Peyer's patch (tissue), 4 donors: ENCODE measurements at regions not wholly inside any gene's neighbourhood (a gene's known extent, or its start where the extent isn't known, plus 50 kb on each side); places are given as distances from the start of the nearest gene placed in this dataset.

Experiments
- DNase-seq, 3 donors: peaks; one replicate each; pipeline ENCODE4 v3.0.0-alpha.2; 2017 to 2019
- H3K27ac ChIP-seq, 4 donors: fragments of 200-600 bp; sonication (generic); one replicate each; pipeline ENCODE4 v1.5.1; 2016 to 2019
- H3K27me3 ChIP-seq, 2 donors: fragments of 200-600 bp; sonication (generic); one replicate each; pipeline ENCODE4 v1.5.1; 2019
- H3K36me3 ChIP-seq, 3 donors: fragments of 200-600 bp; sonication (generic); one replicate each; pipeline ENCODE4 v1.5.1; 2016 to 2019
- H3K4me1 ChIP-seq, 4 donors: fragments of 200-600 bp; sonication (generic); one replicate each; pipeline ENCODE4 v1.5.1; 2016 to 2019
- H3K4me3 ChIP-seq, 4 donors: fragments of 200-600 bp; sonication (generic); 1 replicate in 3 of 4; 2 replicates in 1 of 4; pipeline ENCODE4 v1.5.1; 2016 to 2019; ENCODE audit warnings: mild to moderate bottlenecking in 1 of 4
- H3K9me3 ChIP-seq, 4 donors: fragments of 200-600 bp; sonication (generic); one replicate each; pipeline ENCODE4 v1.5.1; 2016 to 2019; ENCODE audit warnings: mild to moderate bottlenecking in 1 of 4
- CTCF ChIP-seq, 6 experiments: fragments of 450-650 bp in 4 of 6; fragments of 200-600 bp in 2 of 6; sonication (generic) in 1 of 6; IDR thresholded peaks; one replicate each; pipeline ENCODE4 v1.5.1; 2017 to 2019; ENCODE audit warnings: antibody characterized with exemption in 6 of 6, mild to moderate bottlenecking in 3 of 6, moderate library complexity in 1 of 6
- POLR2A ChIP-seq, 2 donors: fragments of 450-650 bp; IDR thresholded peaks; one replicate each; pipeline ENCODE4 v1.5.1; 2017; ENCODE audit warnings: antibody characterized with exemption in 2 of 2, mild to moderate bottlenecking in 2 of 2, moderate library complexity in 2 of 2

GRCh38 chr4:30962939-30963338 lies 242.8 kb downstream of the PCDH7 start:
- H3K4me3 ChIP-seq: no peak overlapping the region
- no peak overlapping the region for H3K27ac ChIP-seq
- H3K9me3 ChIP-seq: no peaks in the 10 kb centered on the region
- H3K36me3 ChIP-seq: no peaks in the 10 kb centered on the region
- no peak for TF ChIP-seq POLR2A (IDR thresholded peaks at IDR 0.05)
- no peak for TF ChIP-seq CTCF (IDR thresholded peaks at IDR 0.05)
- DNase-seq: no peak
- no peaks in the 10 kb centered on the region for H3K4me1 ChIP-seq
- H3K27me3 ChIP-seq: no peaks in the 10 kb centered on the region

GRCh38 chr4:30968926-30969325 lies 248.8 kb downstream of the PCDH7 start:
- H3K4me1 ChIP-seq: no peaks in the 10 kb centered on the region
- H3K9me3 ChIP-seq: no peaks in the 10 kb centered on the region
- H3K27me3 ChIP-seq: no peaks in the 10 kb centered on the region
- H3K36me3 ChIP-seq: no peaks in the 10 kb centered on the region
- DNase-seq: no peak
- no peak overlapping the region for H3K27ac ChIP-seq
- TF ChIP-seq POLR2A (IDR thresholded peaks at IDR 0.05) (no peak), CTCF (IDR thresholded peaks at IDR 0.05) (no peak)
- H3K4me3 ChIP-seq: no peak overlapping the region

- Histone ChIP-seq H3K27ac (no peak overlapping the region), H3K36me3 (no peaks in the 10 kb centered on the region), H3K4me1 (no peaks in the 10 kb centered on the region), H3K4me3 (no peak overlapping the region), H3K9me3 (no peaks in the 10 kb centered on the region), H3K27me3 (no peaks in the 10 kb centered on the region)
- DNase-seq: no peak
- TF ChIP-seq CTCF (IDR thresholded peaks at IDR 0.05) (no peak), POLR2A (IDR thresholded peaks at IDR 0.05) (no peak)
These were observed 252.4 kb downstream of the PCDH7 start for GRCh38 chr4:30972542-30972941.

GRCh38 chr4:30973993-30974392 lies 253.8 kb downstream of the PCDH7 start:
- no peak for DNase-seq
- Histone ChIP-seq H3K27ac (no peak overlapping the region), H3K4me1 (no peaks in the 10 kb centered on the region), H3K9me3 (no peaks in the 10 kb centered on the region), H3K36me3 (no peaks in the 10 kb centered on the region), H3K4me3 (no peak overlapping the region), H3K27me3 (no peaks in the 10 kb centered on the region)
- TF ChIP-seq CTCF (IDR thresholded peaks at IDR 0.05) (no peak), POLR2A (IDR thresholded peaks at IDR 0.05) (no peak)

- no peak for DNase-seq
- Histone ChIP-seq H3K9me3 (no peaks in the 10 kb centered on the region), H3K36me3 (no peaks in the 10 kb centered on the region), H3K27ac (no peak overlapping the region), H3K27me3 (no peaks in the 10 kb centered on the region), H3K4me1 (no peaks in the 10 kb centered on the region), H3K4me3 (no peak overlapping the region)
- TF ChIP-seq POLR2A (IDR thresholded peaks at IDR 0.05): no peak
- no peak for TF ChIP-seq CTCF (IDR thresholded peaks at IDR 0.05)
These were observed 259.2 kb downstream of the PCDH7 start for GRCh38 chr4:30979402-30979801.

GRCh38 chr4:30989508-30989907 lies 269.3 kb downstream of the PCDH7 start:
- H3K27me3 ChIP-seq: no peaks in the 10 kb centered on the region
- H3K9me3 ChIP-seq: no peaks in the 10 kb centered on the region
- H3K27ac ChIP-seq: no peak overlapping the region
- DNase-seq: no peak
- H3K36me3 ChIP-seq: no peaks in the 10 kb centered on the region
- no peak for TF ChIP-seq CTCF (IDR thresholded peaks at IDR 0.05)
- TF ChIP-seq POLR2A (IDR thresholded peaks at IDR 0.05): no peak
- no peak overlapping the region for H3K4me3 ChIP-seq
- no peaks in the 10 kb centered on the region for H3K4me1 ChIP-seq
